ENCODE measurements at regions not wholly inside any gene's neighbourhood (a gene's known extent, or its start where the extent isn't known, plus 50 kb on each side); places are given as distances from the start of the nearest gene placed in this dataset.

- no peak for TF ChIP-seq CTCF (IDR thresholded peaks at IDR 0.05)
- no peak for TF ChIP-seq POLR2A (IDR thresholded peaks at IDR 0.05)
Measured at GRCh38 chr16:22677024-22677830, 136.7 kb upstream of the HS3ST2 start.
